GM12878 (cell line): ENCODE measurements at regions not wholly inside any gene's neighbourhood (a gene's known extent, or its start where the extent isn't known, plus 50 kb on each side); places are given as distances from the start of the nearest gene placed in this dataset.
A peak's percentile ranks its signal among the peaks of the same experiment; 100 is the strongest.

Experiments used
- ATAC-seq: fragments of 200-7000 bp; cut with Tn5 transposase; 3 replicates; pipeline ENCODE4 v1.9.1; 2020; ENCODE audit warnings: mild to moderate bottlenecking, moderate library complexity
- BruUV-seq: library from RNA; stranded (reverse); fragments of 400-500 nt; replicated peaks from 2 replicates; lab custom pipeline; 2021; lab: Mats Ljungman, UMichigan
- CTCF ChIA-PET: fragments of 300-600 bp; sonication (Branson Sonifier 250); formaldehyde crosslinking; extraction: SDS; loops from one replicate; lab custom pipeline; 2021; ENCODE audit warnings: inconsistent platforms; lab: Yijun Ruan, JAX
- POLR2A ChIA-PET: fragments of 350-600 bp; formaldehyde crosslinking; extraction: SDS; loops from one replicate; lab custom pipeline; 2021; ENCODE audit warnings: inconsistent platforms; lab: Charles Lee
- RAD21 ChIA-PET: fragments of 300-600 bp; sonication (Branson Sonifier 250); formaldehyde crosslinking; loops from one replicate; lab custom pipeline; 2023; ENCODE audit warnings: antibody characterized with exemption; ENCODE audit not compliant: unreplicated experiment; lab: Charles Lee
- SMC1A ChIA-PET: fragments of 300-600 bp; sonication (Branson Sonifier 250); formaldehyde crosslinking; loops from one replicate; lab custom pipeline; 2023; ENCODE audit not compliant: unreplicated experiment, uncharacterized antibody; lab: Charles Lee
- DNase-seq: peaks from one replicate; pipeline ENCODE4 v3.0.0-alpha.2; 2011; ENCODE audit warnings: low read depth, low spot score
- FAIRE-seq: peaks from 3 replicates; lab custom pipeline; 2011; peaks lifted over from hg19 to GRCh38; lab: Jason Lieb, UNC
- H2AFZ ChIP-seq: 2 replicates; pipeline ENCODE4 v1.6.0; 2011; ENCODE audit warnings: low read depth, low read length, control low read depth; ENCODE audit not compliant: control insufficient read depth
- H3K27ac ChIP-seq: 2 replicates; pipeline ENCODE4 v1.5.1; 2011; ENCODE audit warnings: control low read depth; ENCODE audit not compliant: control insufficient read depth, insufficient read depth
- H3K27me3 ChIP-seq, 2 experiments: replicated peaks in 1 of 2; 2 replicates each; pipeline versions ENCODE4 v1.6.0 to v1.6.1; 2011; ENCODE audit warnings: low read length in 1 of 2; ENCODE audit not compliant: control insufficient read depth in 2 of 2, insufficient read depth in 2 of 2
- H3K36me3 ChIP-seq, 2 experiments: 2 replicates each; pipeline ENCODE4 v1.5.1; 2011; ENCODE audit warnings: low read length in 1 of 2; ENCODE audit not compliant: control insufficient read depth in 2 of 2, insufficient read depth in 2 of 2
- H3K4me1 ChIP-seq: 2 replicates; pipeline ENCODE4 v1.6.1; 2011; ENCODE audit warnings: mild to moderate bottlenecking, low read length, moderate library complexity, mixed read lengths; ENCODE audit not compliant: control insufficient read depth, insufficient read depth
- H3K4me2 ChIP-seq: 2 replicates; pipeline ENCODE4 v1.6.0; 2011; ENCODE audit warnings: control low read depth; ENCODE audit not compliant: control insufficient read depth, insufficient read depth
- H3K4me3 ChIP-seq: fragments of 200-600 bp; sonication (generic); 2 replicates; pipeline ENCODE4 v1.5.1; 2016
- H3K79me2 ChIP-seq: 2 replicates; pipeline ENCODE4 v1.6.0; 2011; ENCODE audit warnings: low read length; ENCODE audit not compliant: control insufficient read depth, insufficient read depth
- H3K9ac ChIP-seq: 2 replicates; pipeline ENCODE4 v1.8.0; 2011; ENCODE audit warnings: low read length, control low read depth, mixed read lengths; ENCODE audit not compliant: control insufficient read depth, insufficient read depth
- H3K9me3 ChIP-seq: replicated peaks from 3 replicates; pipeline ENCODE4 v1.5.1; 2011; ENCODE audit warnings: mild to moderate bottlenecking, low read length; ENCODE audit not compliant: control insufficient read depth, insufficient read depth
- H4K20me1 ChIP-seq: 2 replicates; pipeline ENCODE4 v1.6.0; 2011; ENCODE audit not compliant: control insufficient read depth, insufficient read depth
- BHLHE40 ChIP-seq, 2 experiments: fragments of 450-650 bp in 1 of 2; IDR thresholded peaks; 2 replicates each; pipeline ENCODE4 v1.6.1; 2011 to 2017; ENCODE audit warnings: low read depth in 2 of 2, borderline replicate concordance in 1 of 2, improper control_type of control experiment in 1 of 2, low read length in 1 of 2, mild to moderate bottlenecking in 1 of 2
- IKZF1 ChIP-seq: fragments of 450-650 bp; conservative IDR thresholded peaks from 2 replicates; pipeline ENCODE4 v1.6.1; 2017; ENCODE audit warnings: antibody characterized with exemption, mild to moderate bottlenecking
- ZNF24 ChIP-seq: fragments of 450-650 bp; IDR thresholded peaks from 2 replicates; pipeline ENCODE4 v1.6.1; 2017; ENCODE audit warnings: antibody characterized with exemption, mild to moderate bottlenecking
- WGBS: methylation state at CpG from one replicate; pipeline ENCODE4 v1.1.6; 2016; ENCODE audit warnings: low lambda C conversion rate; ENCODE audit not compliant: insufficient replicate concordance, insufficient coverage; ENCODE audit errors: missing lambda C conversion rate; 5-methylcytosine and 5-hydroxymethylcytosine counted together
- in situ Hi-C: fragments of 300-500 bp; cut with MboI; formaldehyde crosslinking; loops from 9 replicates; pipeline ENCODE4 v1.14.3; 2018; ENCODE audit warnings: mixed read lengths
- intact Hi-C: fragments of 100-400 bp; cut with micrococcal nuclease; formaldehyde crosslinking; loops from one replicate; pipeline ENCODE4 v1.14.2; 2022; ENCODE audit not compliant: unreplicated experiment
- TF ChIP-seq, protein P1 (sequence below): fragments of 450-650 bp; IDR thresholded peaks from 2 replicates; pipeline ENCODE4 v1.6.1; 2014; ENCODE audit warnings: mild to moderate bottlenecking

DNA sequence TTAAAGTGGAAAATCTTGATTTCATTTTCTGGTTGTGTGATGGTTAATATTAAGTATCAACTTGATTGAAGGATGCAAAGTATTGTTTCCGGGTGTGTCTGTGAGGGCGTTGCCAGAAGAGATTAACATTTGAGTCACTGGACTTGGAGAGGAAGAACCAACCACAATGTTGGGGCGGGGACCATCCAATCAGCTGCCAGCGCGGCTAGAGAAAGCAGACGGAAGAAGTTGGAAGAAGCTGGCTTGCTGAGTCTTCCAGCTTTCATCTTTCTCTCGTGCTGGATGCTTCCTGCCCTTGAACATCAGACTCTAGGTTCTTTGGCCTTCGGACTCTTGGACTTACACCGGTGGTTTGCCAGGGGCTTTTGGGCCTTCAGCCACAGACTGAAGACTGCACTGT, 832.6 kb upstream of the TMPRSS15 start:
- H3K9me3 ChIP-seq: no peaks in the 10 kb centered on the region
- RAD21 ChIA-PET: no interaction called here
- WGBS: 43% methylated on average over 8 of the region's 9 CpGs
- no peaks in the 10 kb centered on the region for H3K4me1 ChIP-seq
- BruUV-seq: no TSS peak
- FAIRE-seq (no peak), DNase-seq (no peak), ATAC-seq (no peak)
- H3K9ac ChIP-seq: no peak overlapping the region
- H3K36me3 ChIP-seq: no peaks in the 10 kb centered on the region
- no peak overlapping the region for H3K4me2 ChIP-seq
- H3K27me3 ChIP-seq: no peaks in the 10 kb centered on the region
- H4K20me1 ChIP-seq: no peaks in the 10 kb centered on the region
- TF ChIP-seq ZNF24 (no peak), IKZF1 (0 out of 2 replicates have a peak, but pooled peaks have one; percentile 17), BHLHE40 (IDR thresholded peaks at IDR 0.05; ENCODE audit: borderline replicate concordance in 1 of 2, low read depth in 2 of 2, low read length in 1 of 2) (peak in 1 of 2 experiments; percentile 10; a peak in 1 of 4 replicates)
- TF ChIP-seq, protein P1, sequence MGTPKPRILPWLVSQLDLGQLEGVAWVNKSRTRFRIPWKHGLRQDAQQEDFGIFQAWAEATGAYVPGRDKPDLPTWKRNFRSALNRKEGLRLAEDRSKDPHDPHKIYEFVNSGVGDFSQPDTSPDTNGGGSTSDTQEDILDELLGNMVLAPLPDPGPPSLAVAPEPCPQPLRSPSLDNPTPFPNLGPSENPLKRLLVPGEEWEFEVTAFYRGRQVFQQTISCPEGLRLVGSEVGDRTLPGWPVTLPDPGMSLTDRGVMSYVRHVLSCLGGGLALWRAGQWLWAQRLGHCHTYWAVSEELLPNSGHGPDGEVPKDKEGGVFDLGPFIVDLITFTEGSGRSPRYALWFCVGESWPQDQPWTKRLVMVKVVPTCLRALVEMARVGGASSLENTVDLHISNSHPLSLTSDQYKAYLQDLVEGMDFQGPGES: no peak
- SMC1A ChIA-PET: no interaction called here
- H3K79me2 ChIP-seq: no peaks in the 10 kb centered on the region
- in situ Hi-C loops (no loop called here), intact Hi-C loops (no loop called here)
- POLR2A ChIA-PET: no interaction called here
- no peak overlapping the region for H3K27ac ChIP-seq
- H2AFZ ChIP-seq: no peak overlapping the region
- CTCF ChIA-PET: no interaction called here
- H3K4me3 ChIP-seq: no peak overlapping the region

GRCh38 chr21:19237608-19238007, 834.0 kb upstream of the TMPRSS15 start:
- H3K9ac ChIP-seq: no peak overlapping the region
- no peak overlapping the region for H3K4me2 ChIP-seq
- DNase-seq: no peak
- no peak overlapping the region for H2AFZ ChIP-seq
- intact Hi-C loops: no loop called here
- ChIA-PET RAD21 (no interaction called here), SMC1A (no interaction called here), POLR2A (no interaction called here), CTCF (no interaction called here)
- no peaks in the 10 kb centered on the region for H3K27me3 ChIP-seq
- no peaks in the 10 kb centered on the region for H3K4me1 ChIP-seq
- TF ChIP-seq BHLHE40 (IDR thresholded peaks at IDR 0.05; ENCODE audit: borderline replicate concordance in 1 of 2, low read depth in 2 of 2, low read length in 1 of 2): no peak
- BruUV-seq: no TSS peak
- no peaks in the 10 kb centered on the region for H3K9me3 ChIP-seq
- no peak for ATAC-seq
- H3K36me3 ChIP-seq: no peaks in the 10 kb centered on the region
- no peaks in the 10 kb centered on the region for H4K20me1 ChIP-seq
- 0% methylated on average over 1 of the region's 1 CpG for WGBS
- FAIRE-seq: no peak
- H3K79me2 ChIP-seq: no peaks in the 10 kb centered on the region
- no peak overlapping the region for H3K27ac ChIP-seq
- no peak overlapping the region for H3K4me3 ChIP-seq
- in situ Hi-C loops: no loop called here
